HG02571 (cell line): ENCODE measurements at regions not wholly inside any gene's neighbourhood (a gene's known extent, or its start where the extent isn't known, plus 50 kb on each side); places are given as distances from the start of the nearest gene placed in this dataset.
"Not testable (repeated sequence)": the region's sequence is repeated elsewhere in the genome, so short reads cannot be mapped to it uniquely, and the experiment has no call there.

Experiments
- ATAC-seq: cut with Tn5 transposase; IDR thresholded peaks from one replicate; pipeline ENCODE4 v1.9.1; 2021; ENCODE audit warnings: mild to moderate bottlenecking, moderate library complexity; ENCODE audit not compliant: unreplicated experiment

DNA sequence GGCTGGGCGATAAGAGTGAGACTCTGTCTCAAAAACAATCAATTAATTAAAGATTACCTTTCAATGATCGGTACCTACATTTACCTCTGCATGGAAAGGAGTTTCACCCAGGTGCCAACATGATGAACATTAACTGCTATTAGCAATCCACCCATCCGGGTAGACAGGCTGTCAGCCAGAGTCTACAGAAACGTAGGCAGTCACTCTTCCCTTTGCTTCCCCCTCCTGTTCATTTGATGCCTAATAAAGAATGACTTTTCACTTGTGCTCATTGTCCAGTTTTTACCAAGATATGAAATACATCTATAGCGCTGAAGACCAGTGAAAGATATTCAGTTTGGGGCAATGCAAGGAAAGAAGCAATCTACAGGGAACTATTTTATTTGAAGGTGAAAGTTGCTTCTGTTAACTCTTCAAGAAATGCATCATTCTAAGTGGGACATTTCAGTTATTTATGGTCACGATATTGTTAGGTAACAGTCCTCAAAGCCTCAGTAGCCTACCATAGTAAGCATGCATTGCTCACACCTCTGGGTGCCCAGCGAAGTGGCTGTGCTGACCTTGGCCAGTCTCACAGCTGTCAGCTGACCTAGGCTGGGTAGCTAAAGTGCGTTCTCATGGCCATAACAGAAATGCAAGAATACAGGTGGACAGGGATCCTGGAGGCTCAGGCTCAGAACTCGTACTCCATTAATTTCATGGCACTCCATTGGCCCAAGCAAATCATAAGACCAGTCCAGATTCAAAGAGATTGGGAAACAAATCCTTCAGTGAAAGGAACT, 87.2 kb upstream of the DMRT1 start:
- no peak for ATAC-seq

DNA sequence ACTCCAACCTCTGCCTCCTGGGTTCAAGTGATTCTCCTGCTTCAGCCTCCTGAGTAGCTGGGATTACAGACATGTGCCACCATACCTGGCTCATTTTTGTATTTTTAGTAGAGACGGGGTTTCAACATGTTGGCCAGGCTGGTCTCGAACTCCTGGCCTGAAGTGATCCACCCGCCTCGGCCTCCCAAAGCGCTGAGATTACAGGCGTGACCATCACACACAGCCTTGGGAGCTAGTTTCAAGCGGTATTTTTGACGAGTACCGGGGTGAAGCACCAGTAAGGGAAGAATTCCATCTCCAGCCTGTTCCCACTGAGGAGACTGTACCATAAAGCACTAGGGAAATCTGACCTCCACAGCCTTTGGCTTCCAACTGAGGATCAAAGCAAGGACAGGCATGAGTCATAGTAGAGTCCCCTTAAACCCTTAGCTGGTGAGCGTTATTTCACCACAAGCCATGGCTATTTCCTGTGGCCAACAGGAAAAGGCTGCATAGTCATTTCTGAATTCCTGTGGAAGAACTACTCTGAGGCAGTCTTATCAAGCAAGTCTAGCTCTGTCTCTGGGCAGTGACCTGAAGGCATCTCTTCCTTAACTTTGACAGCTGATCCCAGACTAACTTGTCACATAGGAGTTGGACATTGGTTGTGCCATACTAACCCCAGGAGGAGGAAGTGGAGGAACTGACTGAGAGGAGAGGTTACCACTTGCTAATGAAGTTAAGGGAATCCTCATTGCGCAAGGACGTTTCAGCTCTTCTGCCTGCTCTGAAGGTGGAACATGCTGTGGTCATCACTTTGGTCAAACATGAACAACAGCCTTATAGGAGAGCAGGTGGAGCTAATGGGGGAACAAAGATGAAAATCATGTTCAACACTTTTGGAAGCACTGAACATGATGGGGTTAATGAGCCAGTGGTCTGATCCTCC, 85.8 kb upstream of the DMRT1 start:
- ATAC-seq, result no peak

DNA sequence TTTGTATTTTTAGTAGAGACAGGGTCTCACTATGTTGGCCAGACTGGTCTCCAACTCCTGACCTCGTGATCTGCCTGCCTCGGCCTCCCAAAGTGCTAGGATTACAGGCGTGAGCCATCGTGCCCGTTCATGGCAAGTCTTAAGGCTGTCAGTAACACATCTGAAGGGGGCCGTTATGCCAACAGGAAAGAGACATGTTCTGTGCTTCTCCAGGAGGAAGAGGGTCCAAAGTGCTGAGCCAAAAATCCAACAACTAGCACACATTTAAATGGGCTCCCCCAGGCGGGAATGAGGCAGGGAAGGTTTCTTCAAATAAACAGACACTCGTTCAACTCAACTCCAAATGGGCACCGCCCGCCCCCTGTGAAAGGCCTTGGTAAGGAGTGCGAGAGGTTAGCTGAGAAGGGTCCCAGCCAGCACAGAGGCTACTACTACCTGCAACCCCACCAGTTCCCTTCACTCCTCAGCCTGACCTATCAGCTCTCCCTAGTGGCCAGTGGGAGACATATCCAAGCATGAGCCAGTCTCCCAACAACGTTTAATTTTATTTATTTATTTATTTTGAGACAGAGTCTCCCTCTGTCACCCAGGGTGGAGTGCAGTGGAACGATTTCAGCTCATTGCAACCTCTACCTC, 84.1 kb upstream of the DMRT1 start:
- no peak for ATAC-seq

DNA sequence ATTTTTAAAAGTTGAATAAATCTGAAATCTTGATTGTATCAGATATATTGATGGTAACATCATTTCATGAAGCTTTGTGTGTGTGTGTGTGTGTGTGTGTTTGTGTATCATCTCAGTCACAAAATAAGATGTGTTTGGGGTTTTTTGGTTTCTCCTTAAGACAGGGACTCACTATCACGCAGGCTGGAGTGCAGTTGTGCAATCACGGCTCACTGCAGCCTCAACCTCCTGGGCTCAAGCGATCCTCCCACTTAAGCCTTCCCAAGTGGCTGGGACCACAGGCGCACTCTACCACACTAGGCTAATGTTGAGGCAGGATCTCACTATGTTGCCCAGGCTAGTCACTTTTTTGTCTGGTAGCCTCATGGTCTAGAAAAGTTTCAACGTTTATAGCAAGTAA, 83.4 kb upstream of the DMRT1 start:
- no peak for ATAC-seq

DNA sequence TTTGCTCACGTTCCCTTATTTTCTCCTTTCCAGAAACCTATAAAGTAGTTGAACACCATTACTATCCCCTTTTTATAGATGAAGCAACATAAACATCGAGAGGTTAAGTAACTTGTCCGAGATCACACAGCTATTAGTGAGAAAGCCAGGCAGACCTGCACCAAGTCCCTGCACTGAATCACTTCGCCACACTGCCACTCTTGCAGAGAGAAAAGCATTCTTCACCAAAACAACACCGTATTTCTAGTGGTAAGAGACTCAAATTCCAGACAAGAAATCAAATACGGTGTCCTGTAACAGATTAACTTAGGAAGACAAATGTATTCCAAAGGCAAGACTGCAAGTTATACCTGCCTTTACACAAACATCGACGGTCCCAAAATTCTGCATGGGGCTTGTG, 82.0 kb upstream of the DMRT1 start:
- no peak for ATAC-seq

DNA sequence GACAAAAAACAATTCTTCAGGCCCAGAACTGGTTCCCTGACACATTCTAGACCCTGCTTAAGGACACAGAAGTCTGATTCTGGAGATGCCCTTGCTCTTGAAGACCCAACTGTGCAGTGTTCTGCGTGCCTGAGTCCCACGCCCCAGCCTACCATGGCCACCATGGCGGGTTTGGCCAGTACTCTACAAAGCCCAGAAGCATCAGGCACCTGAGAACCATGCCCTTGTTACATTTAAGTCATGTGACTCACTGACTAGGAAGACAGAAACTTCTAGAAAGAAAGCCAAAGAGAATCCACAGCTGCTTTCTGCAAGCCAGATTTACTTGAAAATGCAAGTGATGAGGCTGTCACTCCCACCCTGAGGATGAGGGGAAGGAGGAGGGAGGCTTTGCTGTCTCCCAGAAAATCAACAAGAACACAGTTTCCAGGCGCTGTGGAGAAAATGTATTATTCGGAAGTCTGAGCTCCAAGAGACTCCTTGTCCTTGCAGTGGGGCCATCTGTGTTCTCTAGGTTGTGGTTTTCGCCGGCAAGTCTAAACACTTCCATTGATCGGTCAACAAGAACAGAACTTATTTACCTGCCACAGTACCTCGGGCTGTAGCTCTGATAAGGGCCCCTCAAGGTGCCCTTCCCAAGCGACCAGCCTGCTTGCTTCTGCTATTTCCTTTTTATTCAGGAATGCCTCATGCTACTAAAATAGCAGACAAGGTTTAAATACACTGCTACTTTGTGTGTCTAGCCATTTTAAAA, 81.3 kb upstream of the DMRT1 start:
- no peak for ATAC-seq

DNA sequence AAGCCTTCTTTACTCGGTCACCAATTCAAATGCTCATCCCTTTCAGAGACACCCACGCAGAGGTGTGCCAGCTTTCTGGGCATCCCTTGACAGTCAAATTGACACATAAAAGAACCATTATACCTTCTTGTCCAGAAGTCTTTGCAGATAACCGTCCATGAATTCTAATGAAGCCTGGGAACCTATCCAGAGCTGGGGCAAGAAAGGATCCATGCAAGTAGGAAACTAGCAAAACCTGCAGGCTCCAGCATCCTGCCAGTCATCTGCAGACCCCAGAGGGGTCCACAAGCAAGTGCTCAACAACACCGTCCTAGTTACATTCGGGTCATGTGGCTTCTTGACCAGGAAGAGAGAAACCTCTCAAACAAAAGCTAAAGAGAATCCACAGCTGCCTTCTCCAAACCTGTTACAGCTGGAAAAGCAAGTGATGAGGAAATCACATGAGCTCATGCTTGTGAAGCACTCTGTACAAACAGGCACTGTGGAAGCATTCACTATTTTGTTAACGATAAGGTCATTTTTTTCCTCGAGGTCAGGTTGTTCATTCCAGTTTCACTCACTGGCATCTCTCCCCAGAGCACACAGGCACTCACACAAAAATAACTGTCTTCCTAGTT, 80.2 kb upstream of the DMRT1 start:
- ATAC-seq, result no peak

DNA sequence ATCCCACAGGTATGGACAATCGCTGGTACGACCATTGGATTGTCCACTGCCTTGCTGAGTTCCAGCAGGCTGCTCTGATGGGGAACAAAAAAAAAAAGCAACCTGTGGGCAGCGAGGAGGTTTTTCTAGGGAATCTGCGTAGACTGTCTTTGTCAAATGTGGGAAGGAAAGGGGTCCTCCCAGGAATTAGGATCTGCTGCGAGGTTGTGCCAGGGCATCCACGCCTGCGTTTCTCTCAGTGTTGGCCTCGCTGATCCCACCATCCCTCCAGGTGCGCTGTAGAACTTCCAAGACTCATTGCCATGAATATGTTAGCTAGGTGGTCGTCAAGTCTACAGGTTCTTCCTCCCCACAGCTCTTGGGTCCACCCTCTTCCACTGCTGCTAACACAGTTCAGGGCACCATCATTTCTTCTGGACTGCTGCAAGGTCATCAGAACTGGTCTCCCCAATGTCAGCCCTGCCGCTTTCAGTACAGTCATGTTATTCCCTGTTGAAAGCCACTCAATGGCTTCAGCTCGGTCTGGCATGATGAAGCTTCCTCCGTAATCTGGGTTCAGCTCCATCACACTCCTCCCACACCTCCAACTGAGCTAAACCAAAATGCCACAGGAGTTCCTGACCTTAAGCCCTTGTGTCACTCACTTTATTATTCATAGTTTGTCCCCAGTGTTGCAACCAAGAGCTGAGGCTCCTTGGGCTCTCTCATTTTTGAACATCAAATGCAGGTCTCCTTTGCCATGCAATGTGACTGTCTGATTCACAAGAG, 79.5 kb upstream of the DMRT1 start:
- no peak for ATAC-seq

DNA sequence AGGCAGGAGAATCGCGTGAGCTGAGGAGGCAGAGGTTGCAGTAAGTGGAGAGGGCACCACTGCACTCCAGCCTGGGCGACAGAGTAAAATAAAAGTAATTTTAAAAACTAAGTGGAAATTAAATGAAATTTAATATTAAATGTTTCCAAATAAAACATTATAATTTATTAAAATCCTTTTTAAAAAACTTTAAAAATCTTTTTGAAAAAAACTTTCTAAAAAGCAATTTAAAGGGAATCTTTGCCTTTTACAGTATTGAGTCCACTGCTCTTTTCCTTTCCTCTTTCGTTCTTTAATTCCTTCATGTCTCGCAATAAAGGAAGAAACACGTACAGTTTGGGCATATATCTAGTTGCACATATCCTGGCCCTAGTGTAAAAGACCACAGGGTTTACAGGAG, 77.8 kb upstream of the DMRT1 start:
- no peak for ATAC-seq

DNA sequence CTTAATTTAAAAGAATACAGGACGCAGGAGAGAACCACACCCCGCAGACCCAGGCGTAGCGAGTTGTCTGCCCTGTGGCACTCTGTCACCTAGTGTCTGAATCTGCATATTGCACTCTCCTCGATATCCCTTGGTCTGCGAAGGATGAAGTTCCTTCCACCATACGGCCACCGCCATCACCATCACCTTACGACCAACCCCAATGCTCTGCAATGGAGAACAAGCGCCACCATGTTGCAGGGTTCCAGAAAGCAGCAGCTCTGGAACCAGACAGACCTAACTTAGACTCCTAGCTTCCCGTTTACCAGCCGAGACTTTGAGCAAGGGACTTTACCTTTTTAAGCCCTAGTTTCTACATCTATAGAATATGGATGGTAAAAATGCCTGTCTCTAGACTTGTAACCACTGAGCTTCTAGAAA, 77.4 kb upstream of the DMRT1 start:
- ATAC-seq, result peak; percentile 93

DNA sequence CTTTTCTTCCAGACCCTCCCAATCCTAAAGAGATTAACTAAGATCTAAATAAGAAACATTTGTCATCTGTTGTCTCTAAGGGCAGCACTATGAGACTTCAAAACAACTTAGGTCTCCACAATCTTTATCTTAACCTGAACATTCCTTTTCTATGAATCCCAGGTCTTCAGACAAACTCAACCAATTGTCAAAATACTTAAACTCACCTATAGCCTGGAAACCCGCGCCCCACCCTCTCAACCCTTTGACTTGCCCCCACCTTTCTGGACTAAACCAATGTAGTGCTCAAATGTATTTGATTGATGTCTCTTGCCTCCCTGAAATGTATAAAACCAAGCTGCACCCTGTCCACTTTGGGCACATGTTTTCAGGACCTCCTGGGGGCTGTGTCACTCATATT, 76.5 kb upstream of the DMRT1 start:
- no peak for ATAC-seq

DNA sequence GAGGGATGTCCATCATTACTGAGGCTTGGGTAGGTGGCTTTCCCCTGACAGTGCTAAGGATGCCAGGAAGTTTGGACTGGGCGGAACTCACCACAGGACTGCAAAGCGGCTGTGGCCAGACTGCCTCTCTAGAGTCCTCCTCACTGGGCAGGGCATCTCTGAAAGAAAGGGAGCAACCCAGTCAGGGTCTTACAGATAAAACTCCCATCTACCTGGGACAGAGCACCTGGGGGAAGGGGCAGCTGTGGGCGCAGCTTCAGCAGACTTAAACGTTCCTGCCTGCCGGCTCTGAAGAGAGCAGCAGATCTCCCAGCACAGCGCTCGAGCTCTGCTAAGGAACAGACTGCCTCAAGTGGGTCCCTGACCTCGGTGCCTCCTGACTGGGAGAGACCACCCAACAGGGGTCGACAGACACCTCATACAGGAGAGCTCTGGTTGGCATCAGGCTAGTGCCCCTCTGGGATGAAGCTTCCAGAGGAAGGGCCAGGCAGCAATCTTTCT, 74.4 kb upstream of the DMRT1 start:
- not testable (repeated sequence) for ATAC-seq

DNA sequence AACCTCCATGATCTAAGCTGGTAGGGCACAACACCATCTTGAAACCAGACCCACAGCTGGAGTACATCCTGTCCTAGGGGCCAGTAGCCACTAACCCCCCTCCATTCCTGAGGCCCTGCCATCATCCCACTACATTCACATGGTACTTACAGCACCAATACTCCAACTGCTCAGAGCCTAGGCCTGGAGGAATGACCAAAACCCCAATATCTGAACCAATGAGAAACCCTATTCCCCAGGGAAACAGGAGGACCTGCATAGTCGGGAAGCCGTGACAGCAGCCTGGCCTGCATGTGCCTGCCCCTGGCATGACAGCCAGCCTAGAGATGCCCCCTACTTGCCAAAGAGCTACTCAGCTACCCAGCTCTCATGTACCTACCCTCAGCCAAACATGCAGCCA, 65.4 kb upstream of the DMRT1 start:
- ATAC-seq, result no peak

DNA sequence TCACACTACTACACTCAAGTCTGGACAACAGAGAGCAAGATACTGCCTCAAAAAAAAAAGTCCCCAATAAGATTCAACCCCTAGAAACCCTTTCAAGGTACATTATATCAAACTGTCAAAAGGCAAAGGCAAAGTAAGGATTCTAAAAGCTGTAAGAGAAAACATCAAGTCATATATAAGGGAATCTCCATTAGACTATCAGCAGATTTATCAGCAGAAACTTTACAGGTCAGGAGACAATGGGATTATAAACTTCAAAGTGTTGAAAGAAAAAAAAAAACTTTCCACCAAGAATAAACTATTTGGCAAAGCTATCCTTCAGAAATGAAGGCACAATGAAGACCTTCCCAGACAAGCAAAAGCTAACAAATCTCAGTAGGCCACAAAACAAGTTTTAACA, 63.5 kb upstream of the DMRT1 start:
- no peak for ATAC-seq

DNA sequence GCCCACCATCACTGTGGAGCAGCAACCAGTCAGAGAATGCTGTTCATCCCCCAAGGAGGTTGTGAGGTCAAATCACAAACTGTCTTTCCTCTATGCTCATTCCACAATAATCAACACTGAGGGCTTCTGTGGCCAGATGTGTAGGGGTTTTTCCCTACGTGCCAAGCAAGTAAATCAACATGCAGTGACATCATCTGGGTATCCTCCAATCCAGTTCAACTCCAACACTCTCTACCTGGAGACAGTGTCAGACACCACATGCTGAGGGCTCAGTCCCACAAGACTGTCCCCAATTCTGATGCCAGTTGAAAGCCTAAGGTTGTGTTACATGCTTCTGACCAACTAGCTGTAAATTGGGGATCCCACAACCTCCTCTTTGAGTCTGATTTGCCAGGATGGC, 57.3 kb upstream of the DMRT1 start:
- ATAC-seq, result no peak

DNA sequence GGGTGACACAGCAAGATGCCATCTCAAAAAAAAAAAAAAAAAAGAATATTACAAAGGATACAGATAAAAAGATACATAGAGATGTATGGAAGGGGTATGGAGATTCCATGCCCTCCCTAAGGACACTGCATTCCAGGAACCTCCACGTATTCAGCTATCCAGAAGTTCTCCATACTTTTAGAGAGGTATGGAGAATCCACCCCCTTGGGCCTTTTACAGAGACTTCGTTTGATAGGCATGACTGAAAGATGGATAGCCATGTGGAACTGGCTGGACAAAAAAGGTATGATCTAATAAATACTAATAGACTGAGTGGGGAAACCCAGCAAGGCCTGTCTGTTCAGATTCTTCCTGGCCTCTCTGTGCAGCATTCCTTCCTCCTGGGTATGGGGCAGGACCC, 56.6 kb upstream of the DMRT1 start:
- no peak for ATAC-seq

DNA sequence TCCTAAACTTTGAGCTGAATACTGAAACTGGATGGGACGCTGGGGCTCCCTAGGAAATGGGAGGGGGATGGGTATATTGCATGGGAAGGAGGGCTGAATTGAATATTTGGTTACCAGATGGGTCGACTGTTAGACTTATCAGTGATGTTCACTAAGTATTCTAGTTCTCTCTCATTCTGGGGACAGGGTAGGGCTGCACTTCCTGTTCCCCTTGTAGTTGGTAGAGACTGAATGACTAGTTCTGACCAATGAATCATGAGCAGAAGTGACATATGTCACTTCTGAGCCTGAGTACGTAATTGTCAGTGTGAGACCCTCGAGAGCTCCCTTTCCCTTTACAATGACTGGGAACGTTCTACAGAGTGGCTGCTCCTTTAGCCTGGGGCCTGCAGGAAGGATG, 55.5 kb upstream of the DMRT1 start:
- ATAC-seq, result no peak

DNA sequence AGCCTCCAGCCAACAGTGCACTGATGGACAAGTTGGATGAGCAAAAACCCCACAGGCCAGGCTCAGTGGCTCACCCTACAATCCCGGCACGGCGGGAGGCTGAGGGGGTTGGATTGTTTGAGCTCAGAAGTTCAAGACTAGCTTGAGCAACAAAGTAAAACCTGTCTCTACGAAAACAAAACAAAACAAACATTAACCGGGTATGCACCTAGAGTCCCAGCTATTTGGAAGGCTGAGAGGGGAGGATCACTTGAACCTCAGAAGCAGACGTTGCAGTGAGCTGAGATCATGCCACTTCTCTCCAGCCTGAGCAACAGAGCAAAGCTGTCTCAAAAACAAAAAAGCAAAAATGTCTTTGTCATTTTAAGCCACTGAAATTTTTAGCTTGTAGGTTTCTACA, 55.1 kb upstream of the DMRT1 start:
- ATAC-seq, result no peak

DNA sequence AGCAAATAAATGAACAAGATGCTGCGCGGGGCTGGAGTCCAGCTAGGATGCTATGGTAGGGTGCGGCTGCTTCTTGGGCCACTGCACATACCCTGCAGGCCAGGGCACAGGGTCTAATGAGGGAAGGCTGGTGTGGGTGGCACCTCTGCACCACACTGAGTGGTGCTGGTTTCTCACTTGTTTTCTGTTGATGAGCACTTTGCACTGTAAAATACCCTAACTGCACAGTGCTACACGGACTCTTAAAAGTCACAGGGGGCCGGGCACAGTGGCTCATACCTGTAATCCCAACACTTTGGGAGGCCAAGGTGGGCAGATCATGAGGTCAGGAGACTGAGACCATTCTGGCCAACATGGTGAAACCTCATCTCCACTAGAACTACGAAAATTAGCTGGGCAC, 52.7 kb upstream of the DMRT1 start:
- no peak for ATAC-seq
